Left ventricle myocardium inferior (tissue), 1 donor: ENCODE measurements at regions not wholly inside any gene's neighbourhood (a gene's known extent, or its start where the extent isn't known, plus 50 kb on each side); places are given as distances from the start of the nearest gene placed in this dataset.

Source experiments
- DNase-seq: peaks from one replicate; pipeline ENCODE4 v3.0.0-alpha.2; 2020
- H3K27ac ChIP-seq: fragments of 200-600 bp; replicated peaks from 2 replicates; pipeline ENCODE4 v1.8.0; 2021
- H3K27me3 ChIP-seq: fragments of 200-600 bp; 2 replicates; pipeline ENCODE4 v1.8.0; 2021; ENCODE audit warnings: low read depth
- H3K36me3 ChIP-seq: fragments of 200-600 bp; 2 replicates; pipeline ENCODE4 v1.8.0; 2021
- H3K4me1 ChIP-seq: fragments of 200-600 bp; 2 replicates; pipeline ENCODE4 v1.8.0; 2021
- H3K4me3 ChIP-seq: fragments of 200-600 bp; 2 replicates; pipeline ENCODE4 v1.8.0; 2021; ENCODE audit warnings: mild to moderate bottlenecking, moderate library complexity
- H3K9me3 ChIP-seq: fragments of 200-600 bp; replicated peaks from 2 replicates; pipeline ENCODE4 v1.8.0; 2021
- CTCF ChIP-seq: fragments of 200-600 bp; IDR thresholded peaks from 2 replicates; pipeline ENCODE4 v1.8.0; 2021; ENCODE audit warnings: antibody characterized with exemption, mild to moderate bottlenecking, borderline replicate concordance
- intact Hi-C: fragments of 100-400 bp; cut with micrococcal nuclease; formaldehyde crosslinking; loops from one replicate; pipeline ENCODE4 v1.11.0; 2022
- donor health status: DM: no; HTN: yes; CAD: no; lungs with severe emphysema.

DNA sequence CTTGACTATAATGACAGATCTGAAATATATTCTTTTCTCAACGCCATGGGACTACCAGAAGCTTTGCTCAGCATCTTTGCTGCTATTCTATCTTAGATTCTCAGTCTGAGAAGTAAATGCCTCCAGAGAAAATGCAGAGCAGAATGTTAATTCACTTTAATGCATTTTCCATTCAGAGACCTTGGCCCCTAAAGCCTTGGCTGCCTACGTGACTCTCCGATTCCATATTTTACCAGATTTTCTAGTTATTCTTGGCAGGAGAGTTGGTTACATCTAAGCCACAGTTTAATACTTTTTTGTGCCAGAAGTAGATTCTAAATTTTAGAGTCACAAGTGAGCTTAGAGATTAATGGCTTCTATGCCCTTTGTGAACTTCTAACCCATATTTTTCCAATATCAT, 837.1 kb upstream of the POU3F3 start:
- Histone ChIP-seq H3K36me3 (no peaks in the 10 kb centered on the region), H3K9me3 (peaks cover 13% of the 10 kb centered on the region), H3K27me3 (peaks cover 6% of the 10 kb centered on the region), H3K4me1 (no peaks in the 10 kb centered on the region), H3K27ac (no peak overlapping the region), H3K4me3 (no peak overlapping the region)
- DNase-seq, result no peak
- intact Hi-C loops, result no loop called here
- TF ChIP-seq CTCF, result no peak

GRCh38 chr2:104023306-104023705, 830.6 kb upstream of the POU3F3 start:
- Histone ChIP-seq H3K4me1 (no peaks in the 10 kb centered on the region), H3K36me3 (no peaks in the 10 kb centered on the region), H3K27me3 (peaks cover 6% of the 10 kb centered on the region), H3K27ac (no peak overlapping the region), H3K9me3 (no peaks in the 10 kb centered on the region), H3K4me3 (no peak overlapping the region)
- intact Hi-C loops, result no loop called here
- no peak for DNase-seq
- no peak for TF ChIP-seq CTCF

GRCh38 chr2:104023765-104024164, 830.1 kb upstream of the POU3F3 start:
- no peaks in the 10 kb centered on the region for H3K36me3 ChIP-seq
- intact Hi-C loops, result no loop called here
- H3K9me3 ChIP-seq, result no peaks in the 10 kb centered on the region
- TF ChIP-seq CTCF, result no peak
- no peaks in the 10 kb centered on the region for H3K4me1 ChIP-seq
- no peak overlapping the region for H3K4me3 ChIP-seq
- DNase-seq, result no peak
- H3K27ac ChIP-seq, result no peak overlapping the region
- H3K27me3 ChIP-seq, result peaks cover 6% of the 10 kb centered on the region

DNA sequence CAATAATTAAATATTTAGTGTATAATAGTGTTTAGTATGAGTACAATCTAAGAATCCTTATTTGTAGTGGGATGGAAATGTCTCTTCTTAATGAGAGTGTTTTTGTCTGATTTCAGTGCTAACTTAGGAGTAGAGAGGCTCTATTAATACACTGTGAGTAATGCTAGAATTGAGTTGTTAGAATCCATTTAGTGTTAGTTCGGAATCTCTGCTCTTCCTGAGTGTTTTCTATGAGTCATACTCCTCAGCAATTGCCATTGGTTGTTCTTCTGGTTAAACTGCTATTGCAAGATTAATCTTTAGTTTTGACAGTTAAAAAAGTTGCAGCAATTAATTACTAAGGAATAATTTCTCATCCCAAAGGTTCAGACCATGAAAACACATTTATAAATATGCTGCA, 828.6 kb upstream of the POU3F3 start:
- Histone ChIP-seq H3K4me1 (no peaks in the 10 kb centered on the region), H3K27me3 (peaks cover 6% of the 10 kb centered on the region), H3K36me3 (no peaks in the 10 kb centered on the region), H3K4me3 (no peak overlapping the region), H3K27ac (no peak overlapping the region), H3K9me3 (no peaks in the 10 kb centered on the region)
- no peak for TF ChIP-seq CTCF
- intact Hi-C loops, result no loop called here
- DNase-seq, result no peak

DNA sequence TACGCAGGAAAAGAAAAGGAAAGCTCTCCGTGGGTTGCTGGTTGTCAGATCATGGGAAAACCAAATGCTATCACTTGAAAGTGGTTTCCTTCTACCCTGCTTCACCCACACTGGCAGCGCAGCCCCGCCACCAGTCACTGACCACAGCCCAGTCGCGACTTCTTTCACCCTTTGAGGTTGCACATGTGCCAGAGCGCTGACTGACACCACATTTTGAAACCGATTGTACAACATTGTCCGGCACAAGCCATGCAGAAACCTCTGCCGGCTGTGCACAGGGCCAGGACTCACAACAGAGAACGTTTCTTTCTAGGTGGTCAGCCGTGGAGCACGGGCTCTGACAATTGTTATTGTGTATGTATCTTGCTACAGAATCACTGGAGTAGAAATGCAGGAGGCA, 827.2 kb upstream of the POU3F3 start:
- TF ChIP-seq CTCF, result no peak
- DNase-seq, result no peak
- Histone ChIP-seq H3K27ac (no peak overlapping the region), H3K27me3 (no peaks in the 10 kb centered on the region), H3K36me3 (no peaks in the 10 kb centered on the region), H3K9me3 (no peaks in the 10 kb centered on the region), H3K4me1 (no peaks in the 10 kb centered on the region), H3K4me3 (no peak overlapping the region)
- intact Hi-C loops, result no loop called here

GRCh38 chr2:104027321-104027720, 826.6 kb upstream of the POU3F3 start:
- Histone ChIP-seq H3K4me1 (no peaks in the 10 kb centered on the region), H3K27me3 (no peaks in the 10 kb centered on the region), H3K9me3 (no peaks in the 10 kb centered on the region), H3K27ac (no peak overlapping the region), H3K4me3 (no peak overlapping the region), H3K36me3 (no peaks in the 10 kb centered on the region)
- TF ChIP-seq CTCF, result no peak
- DNase-seq, result no peak
- intact Hi-C loops, result no loop called here
